ENCODE measurements at regions not wholly inside any gene's neighbourhood (a gene's known extent, or its start where the extent isn't known, plus 50 kb on each side); places are given as distances from the start of the nearest gene placed in this dataset.

DNA sequence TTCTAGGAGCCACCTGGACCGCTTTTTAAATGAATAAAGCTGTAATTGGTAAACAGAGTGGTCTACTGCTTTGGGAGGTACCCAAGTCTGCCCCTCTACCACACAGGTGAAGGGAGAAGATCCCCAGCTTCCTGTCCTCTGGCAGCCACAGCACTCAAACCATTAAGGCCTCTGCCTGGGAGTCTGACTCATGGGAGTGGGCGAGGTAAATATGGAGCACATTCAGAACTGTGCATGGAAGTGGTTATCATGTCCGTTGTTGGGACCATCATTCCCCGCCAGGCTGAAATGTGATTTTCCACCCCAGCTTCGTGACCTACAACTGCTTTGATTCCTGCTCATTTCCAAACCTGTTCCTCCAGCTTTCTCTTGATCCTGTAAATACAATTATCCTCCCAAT is 59.5 kb upstream of the ALDH1B1 start:
- BruUV-seq (replicated peaks), result no TSS peak
- no peak overlapping the region for H3K4me3 ChIP-seq (ENCODE audit: low read depth in 2 of 2, low read length in 2 of 2)
- ChIA-PET POLR2A (no interaction called here), CTCF (no interaction called here)
- no peak overlapping the region for H3K27ac ChIP-seq (ENCODE audit: low read length)
- no peaks in the 10 kb centered on the region for H3K27me3 ChIP-seq (ENCODE audit: control insufficient read depth, insufficient read depth, low read length)
- no peaks in the 10 kb centered on the region for H3K4me1 ChIP-seq (ENCODE audit: control insufficient read depth, insufficient read depth, low read length)
- no peak for ATAC-seq
- no peaks in the 10 kb centered on the region for H3K9me3 ChIP-seq (ENCODE audit: control insufficient read depth, insufficient read depth, low read depth, low read length)
- intact Hi-C loops (cut with micrococcal nuclease; ENCODE audit: unreplicated experiment), result no loop called here
- TF ChIP-seq, protein P1, sequence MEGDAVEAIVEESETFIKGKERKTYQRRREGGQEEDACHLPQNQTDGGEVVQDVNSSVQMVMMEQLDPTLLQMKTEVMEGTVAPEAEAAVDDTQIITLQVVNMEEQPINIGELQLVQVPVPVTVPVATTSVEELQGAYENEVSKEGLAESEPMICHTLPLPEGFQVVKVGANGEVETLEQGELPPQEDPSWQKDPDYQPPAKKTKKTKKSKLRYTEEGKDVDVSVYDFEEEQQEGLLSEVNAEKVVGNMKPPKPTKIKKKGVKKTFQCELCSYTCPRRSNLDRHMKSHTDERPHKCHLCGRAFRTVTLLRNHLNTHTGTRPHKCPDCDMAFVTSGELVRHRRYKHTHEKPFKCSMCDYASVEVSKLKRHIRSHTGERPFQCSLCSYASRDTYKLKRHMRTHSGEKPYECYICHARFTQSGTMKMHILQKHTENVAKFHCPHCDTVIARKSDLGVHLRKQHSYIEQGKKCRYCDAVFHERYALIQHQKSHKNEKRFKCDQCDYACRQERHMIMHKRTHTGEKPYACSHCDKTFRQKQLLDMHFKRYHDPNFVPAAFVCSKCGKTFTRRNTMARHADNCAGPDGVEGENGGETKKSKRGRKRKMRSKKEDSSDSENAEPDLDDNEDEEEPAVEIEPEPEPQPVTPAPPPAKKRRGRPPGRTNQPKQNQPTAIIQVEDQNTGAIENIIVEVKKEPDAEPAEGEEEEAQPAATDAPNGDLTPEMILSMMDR (IDR thresholded peaks at IDR 0.05), result no peak
- TF ChIP-seq TCF7L2 (IDR thresholded peaks at IDR 0.05; ENCODE audit: low read depth, low read length), result no peak
- TF ChIP-seq SIN3A (IDR thresholded peaks at IDR 0.05; ENCODE audit: borderline replicate concordance, insufficient read depth, low read depth, low read length), result no peak
- TF ChIP-seq POLR2AphosphoS5 (IDR thresholded peaks at IDR 0.05; ENCODE audit: low read depth, low read length), result no peak
- DNase-seq (ENCODE audit: low read depth, low spot score), result no peak
- in situ Hi-C loops (cut with HindIII; ENCODE audit: low pct_unique_long_range_greater_than_20kb, low sequenced_read_pairs), result no loop called here
- no peaks in the 10 kb centered on the region for H3K36me3 ChIP-seq (ENCODE audit: control insufficient read depth, insufficient read depth, low read length)

- H3K36me3 ChIP-seq (ENCODE audit: control insufficient read depth, insufficient read depth, low read length), result no peaks in the 10 kb centered on the region
- in situ Hi-C loops (cut with HindIII; ENCODE audit: low pct_unique_long_range_greater_than_20kb, low sequenced_read_pairs) (no loop called here), intact Hi-C loops (cut with micrococcal nuclease; ENCODE audit: unreplicated experiment) (no loop called here)
- TF ChIP-seq, protein P1 (IDR thresholded peaks at IDR 0.05), result no peak
- TF ChIP-seq REST (IDR thresholded peaks at IDR 0.05; ENCODE audit: insufficient read depth in 1 of 2, low read depth in 2 of 2, low read length in 1 of 2) (no peak), SIN3A (IDR thresholded peaks at IDR 0.05; ENCODE audit: borderline replicate concordance, insufficient read depth, low read depth, low read length) (no peak), POLR2AphosphoS5 (IDR thresholded peaks at IDR 0.05; ENCODE audit: low read depth, low read length) (no peak), TCF7L2 (IDR thresholded peaks at IDR 0.05; ENCODE audit: low read depth, low read length) (no peak)
- no peaks in the 10 kb centered on the region for H3K4me1 ChIP-seq (ENCODE audit: control insufficient read depth, insufficient read depth, low read length)
- ChIA-PET POLR2A (no interaction called here), CTCF (no interaction called here)
- no peak overlapping the region for H3K27ac ChIP-seq (ENCODE audit: low read length)
- no peak overlapping the region for H3K4me3 ChIP-seq (ENCODE audit: low read depth in 2 of 2, low read length in 2 of 2)
- DNase-seq (ENCODE audit: low read depth, low spot score) (no peak), ATAC-seq (no peak)
- BruUV-seq (replicated peaks), result no TSS peak
- H3K9me3 ChIP-seq (ENCODE audit: control insufficient read depth, insufficient read depth, low read depth, low read length), result no peaks in the 10 kb centered on the region
- H3K27me3 ChIP-seq (ENCODE audit: control insufficient read depth, insufficient read depth, low read length), result no peaks in the 10 kb centered on the region
These were observed 59.9 kb upstream of the ALDH1B1 start for GRCh38 chr9:38332625-38333024.
